Peyer's patch (tissue), 4 donors: ENCODE measurements at regions not wholly inside any gene's neighbourhood (a gene's known extent, or its start where the extent isn't known, plus 50 kb on each side); places are given as distances from the start of the nearest gene placed in this dataset.

Experiments used
- CTCF ChIP-seq, 6 experiments: fragments of 450-650 bp in 4 of 6; fragments of 200-600 bp in 2 of 6; sonication (generic) in 1 of 6; IDR thresholded peaks; one replicate each; pipeline ENCODE4 v1.5.1; 2017 to 2019; ENCODE audit warnings: antibody characterized with exemption in 6 of 6, mild to moderate bottlenecking in 3 of 6, moderate library complexity in 1 of 6
- POLR2A ChIP-seq, 2 donors: fragments of 450-650 bp; IDR thresholded peaks; one replicate each; pipeline ENCODE4 v1.5.1; 2017; ENCODE audit warnings: antibody characterized with exemption in 2 of 2, mild to moderate bottlenecking in 2 of 2, moderate library complexity in 2 of 2

- TF ChIP-seq CTCF (IDR thresholded peaks at IDR 0.05) (no peak), POLR2A (IDR thresholded peaks at IDR 0.05) (no peak)
These were observed 270.7 kb downstream of the SEMA3D start for GRCh38 chr7:84916161-84916560.
